ENCODE measurements at regions not wholly inside any gene's neighbourhood (a gene's known extent, or its start where the extent isn't known, plus 50 kb on each side); places are given as distances from the start of the nearest gene placed in this dataset.

GRCh38 chrX:11960031-11960430 is 178.2 kb upstream of the FRMPD4 start:
- no peak for ATAC-seq
- H3K36me3 ChIP-seq = no peaks in the 10 kb centered on the region
- H3K27me3 ChIP-seq = no peaks in the 10 kb centered on the region
- no peak overlapping the region for H3K4me3 ChIP-seq
- no peak overlapping the region for H3K27ac ChIP-seq
- no peaks in the 10 kb centered on the region for H3K9me3 ChIP-seq
- FAIRE-seq = no peak
- no peaks in the 10 kb centered on the region for H3K4me1 ChIP-seq
- TF ChIP-seq, protein P1, sequence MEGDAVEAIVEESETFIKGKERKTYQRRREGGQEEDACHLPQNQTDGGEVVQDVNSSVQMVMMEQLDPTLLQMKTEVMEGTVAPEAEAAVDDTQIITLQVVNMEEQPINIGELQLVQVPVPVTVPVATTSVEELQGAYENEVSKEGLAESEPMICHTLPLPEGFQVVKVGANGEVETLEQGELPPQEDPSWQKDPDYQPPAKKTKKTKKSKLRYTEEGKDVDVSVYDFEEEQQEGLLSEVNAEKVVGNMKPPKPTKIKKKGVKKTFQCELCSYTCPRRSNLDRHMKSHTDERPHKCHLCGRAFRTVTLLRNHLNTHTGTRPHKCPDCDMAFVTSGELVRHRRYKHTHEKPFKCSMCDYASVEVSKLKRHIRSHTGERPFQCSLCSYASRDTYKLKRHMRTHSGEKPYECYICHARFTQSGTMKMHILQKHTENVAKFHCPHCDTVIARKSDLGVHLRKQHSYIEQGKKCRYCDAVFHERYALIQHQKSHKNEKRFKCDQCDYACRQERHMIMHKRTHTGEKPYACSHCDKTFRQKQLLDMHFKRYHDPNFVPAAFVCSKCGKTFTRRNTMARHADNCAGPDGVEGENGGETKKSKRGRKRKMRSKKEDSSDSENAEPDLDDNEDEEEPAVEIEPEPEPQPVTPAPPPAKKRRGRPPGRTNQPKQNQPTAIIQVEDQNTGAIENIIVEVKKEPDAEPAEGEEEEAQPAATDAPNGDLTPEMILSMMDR (IDR thresholded peaks at IDR 0.05) = no peak
- intact Hi-C loops (cut with DNase I) = no loop called here
- DNase-seq = no peak
- WGBS, 2 donors = 56 to 67% methylated on average over 4 of the region's 4 CpGs

DNA sequence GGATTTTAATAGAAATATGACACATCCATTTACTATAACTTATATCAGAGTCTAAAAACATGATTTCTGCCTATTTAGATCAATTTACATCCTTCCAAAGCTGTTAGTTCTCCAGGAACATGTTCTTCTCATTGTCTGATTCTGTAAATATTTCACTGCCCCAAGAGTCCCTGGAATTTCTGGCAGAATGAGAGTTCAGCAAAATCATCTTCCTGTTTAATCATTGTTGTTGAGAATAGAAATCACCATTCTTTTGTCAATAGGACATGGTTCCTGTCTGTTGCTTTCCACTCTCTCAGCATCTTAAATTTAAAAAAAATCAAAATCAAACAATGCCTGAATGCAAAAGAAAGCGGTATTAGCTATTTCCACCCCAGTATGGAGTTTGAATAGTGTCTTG is 172.8 kb upstream of the FRMPD4 start:
- TF ChIP-seq, protein P1 (IDR thresholded peaks at IDR 0.05) = no peak
- 44 to 70% methylated on average over 1 of the region's 1 CpG for WGBS, 2 donors
- intact Hi-C loops (cut with DNase I) = no loop called here
- Histone ChIP-seq H3K4me1 (no peaks in the 10 kb centered on the region), H3K36me3 (no peaks in the 10 kb centered on the region), H3K9me3 (no peaks in the 10 kb centered on the region), H3K27ac (no peak overlapping the region), H3K4me3 (no peak overlapping the region), H3K27me3 (no peaks in the 10 kb centered on the region)
- ATAC-seq = no peak
- DNase-seq = no peak
- FAIRE-seq = no peak

- H3K4me3 ChIP-seq = no peak overlapping the region
- DNase-seq = no peak
- peaks cover 0 to 3% (median 0%) of the 10 kb centered on the region in 4 donors for H3K27me3 ChIP-seq
- 56 to 73% methylated on average over 6 of the region's 6 CpGs for WGBS, 2 donors
- H3K36me3 ChIP-seq = no peaks in the 10 kb centered on the region
- no peak for ATAC-seq
- TF ChIP-seq, protein P1 (IDR thresholded peaks at IDR 0.05) = no peak
- no peak for FAIRE-seq
- no peaks in the 10 kb centered on the region for H3K4me1 ChIP-seq
- intact Hi-C loops (cut with DNase I) = no loop called here
- no peak overlapping the region for H3K27ac ChIP-seq
- H3K9me3 ChIP-seq = no peaks in the 10 kb centered on the region
Measured at GRCh38 chrX:11967986-11968869, 170.0 kb upstream of the FRMPD4 start.

DNA sequence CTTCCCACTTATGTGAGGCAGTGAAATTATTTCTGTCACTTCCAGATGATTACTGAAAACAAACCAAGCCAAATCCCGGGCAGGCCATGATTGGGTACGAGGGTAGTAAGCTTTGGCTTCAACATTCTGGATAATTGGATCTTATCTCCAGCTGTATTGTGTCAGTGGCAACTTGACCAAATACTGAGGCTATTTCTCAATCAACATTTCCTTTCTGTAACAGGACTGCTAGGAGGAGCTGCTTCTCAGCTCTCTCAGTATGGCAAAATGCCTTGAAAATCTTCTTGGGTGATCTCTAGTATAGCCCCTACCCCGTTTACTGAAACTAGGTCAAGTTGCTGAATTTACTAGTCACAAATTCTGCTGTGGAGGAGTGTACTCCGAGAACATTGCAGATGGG is 169.3 kb upstream of the FRMPD4 start:
- no peak for FAIRE-seq
- DNase-seq = no peak
- TF ChIP-seq, protein P1 (IDR thresholded peaks at IDR 0.05) = no peak
- intact Hi-C loops (cut with DNase I) = no loop called here
- Histone ChIP-seq H3K36me3 (no peaks in the 10 kb centered on the region), H3K4me1 (no peaks in the 10 kb centered on the region), H3K27me3 (peaks cover 0 to 3% (median 0%) of the 10 kb centered on the region in 4 donors), H3K9me3 (no peaks in the 10 kb centered on the region), H3K27ac (no peak overlapping the region), H3K4me3 (no peak overlapping the region)
- WGBS, 2 donors = 42 to 50% methylated on average over 4 of the region's 4 CpGs
- ATAC-seq = no peak
